NCI-H1930 (cell line): ENCODE measurements at regions not wholly inside any gene's neighbourhood (a gene's known extent, or its start where the extent isn't known, plus 50 kb on each side); places are given as distances from the start of the nearest gene placed in this dataset.

Experiments
- DNase-seq, 2 experiments: peaks; one replicate each; lab custom pipeline; 2025; lab: John Stamatoyannopoulos, UW

GRCh38 chr6:30806581-30807183, 62.3 kb upstream of the IER3 start:
- DNase-seq = no peak

GRCh38 chr6:30804333-30804732, 60.0 kb upstream of the IER3 start:
- DNase-seq = no peak

- DNase-seq = no peak
These were observed 58.4 kb upstream of the IER3 start for GRCh38 chr6:30802731-30803130.

- DNase-seq = no peak
These were observed 57.6 kb upstream of the IER3 start for GRCh38 chr6:30801950-30802349.

- DNase-seq = no peak
These were observed 56.5 kb upstream of the IER3 start for GRCh38 chr6:30800871-30801270.

GRCh38 chr6:30799210-30799609, 54.9 kb upstream of the IER3 start:
- no peak for DNase-seq

GRCh38 chr6:30798494-30798893, 54.1 kb upstream of the IER3 start:
- DNase-seq = no peak

GRCh38 chr6:30795549-30796293, 51.4 kb upstream of the IER3 start:
- no peak for DNase-seq
